HEK293 (cell line): ENCODE measurements at regions not wholly inside any gene's neighbourhood (a gene's known extent, or its start where the extent isn't known, plus 50 kb on each side); places are given as distances from the start of the nearest gene placed in this dataset.

ENCODE experiments used
- ATF2 ChIP-seq: fragments of 450-650 bp; formaldehyde crosslinking; IDR thresholded peaks from 2 replicates; pipeline ENCODE4 v1.5.1; 2016; ENCODE audit warnings: missing biosample characterization, missing genetic modification characterization, low read depth
- GLIS1 ChIP-seq: fragments of 450-650 bp; formaldehyde crosslinking; IDR thresholded peaks from 2 replicates; pipeline ENCODE4 v1.5.1; 2016; ENCODE audit warnings: missing biosample characterization, missing genetic modification characterization
- HOXC10 ChIP-seq: sonication (generic); formaldehyde crosslinking; IDR thresholded peaks from 2 replicates; pipeline ENCODE4 v1.8.1; 2023; ENCODE audit warnings: mild to moderate bottlenecking, missing genetic modification reagents
- KLF10 ChIP-seq: fragments of 450-650 bp; IDR thresholded peaks from 2 replicates; pipeline ENCODE4 v1.5.1; 2018; ENCODE audit warnings: missing biosample characterization, mild to moderate bottlenecking, missing genetic modification characterization
- KLF16 ChIP-seq: fragments of 450-650 bp; formaldehyde crosslinking; IDR thresholded peaks from 2 replicates; pipeline ENCODE4 v1.5.1; 2017; ENCODE audit warnings: missing biosample characterization, missing genetic modification characterization
- KLF9 ChIP-seq: fragments of 450-650 bp; formaldehyde crosslinking; IDR thresholded peaks from 2 replicates; pipeline ENCODE4 v1.5.1; 2016; ENCODE audit warnings: missing biosample characterization, missing genetic modification characterization, low read depth
- MEIS1 ChIP-seq: sonication (generic); formaldehyde crosslinking; IDR thresholded peaks from 2 replicates; pipeline ENCODE4 v1.8.1; 2022; ENCODE audit warnings: missing genetic modification reagents, mild to moderate bottlenecking, borderline replicate concordance
- OVOL3 ChIP-seq: fragments of 450-650 bp; formaldehyde crosslinking; IDR thresholded peaks from 2 replicates; pipeline ENCODE4 v1.5.1; 2016; ENCODE audit warnings: missing biosample characterization, missing genetic modification characterization
- PATZ1 ChIP-seq: fragments of 450-650 bp; formaldehyde crosslinking; IDR thresholded peaks from 2 replicates; pipeline ENCODE4 v1.5.1; 2016; ENCODE audit warnings: missing biosample characterization, missing genetic modification characterization
- PRDM1 ChIP-seq: fragments of 450-650 bp; formaldehyde crosslinking; IDR thresholded peaks from 2 replicates; pipeline ENCODE4; 2016; ENCODE audit warnings: missing biosample characterization, missing genetic modification characterization
- PRDM4 ChIP-seq: fragments of 450-650 bp; formaldehyde crosslinking; IDR thresholded peaks from 2 replicates; pipeline ENCODE4 v1.5.1; 2017; ENCODE audit warnings: missing biosample characterization, missing genetic modification characterization
- SP3 ChIP-seq: fragments of 450-650 bp; formaldehyde crosslinking; IDR thresholded peaks from 2 replicates; pipeline ENCODE4 v1.5.1; 2016; ENCODE audit warnings: missing biosample characterization, missing genetic modification characterization
- ZBTB8A ChIP-seq: fragments of 450-650 bp; formaldehyde crosslinking; IDR thresholded peaks from 2 replicates; pipeline ENCODE4 v1.5.1; 2016; ENCODE audit warnings: missing biosample characterization, missing genetic modification characterization
- ZFHX2 ChIP-seq: fragments of 450-650 bp; formaldehyde crosslinking; conservative IDR thresholded peaks from 2 replicates; pipeline ENCODE4 v1.5.1; 2016; ENCODE audit warnings: missing biosample characterization, missing genetic modification characterization
- ZNF140 ChIP-seq: fragments of 450-650 bp; formaldehyde crosslinking; IDR thresholded peaks from 2 replicates; pipeline ENCODE4 v1.5.1; 2016; ENCODE audit warnings: missing biosample characterization, missing genetic modification characterization
- ZNF155 ChIP-seq: fragments of 450-650 bp; formaldehyde crosslinking; IDR thresholded peaks from 2 replicates; pipeline ENCODE4 v1.5.1; 2016; ENCODE audit warnings: missing biosample characterization, missing genetic modification characterization
- ZNF175 ChIP-seq: fragments of 450-650 bp; formaldehyde crosslinking; IDR thresholded peaks from 2 replicates; pipeline ENCODE4 v1.5.1; 2016; ENCODE audit warnings: missing biosample characterization, missing genetic modification characterization
- ZNF223 ChIP-seq: fragments of 450-650 bp; formaldehyde crosslinking; IDR thresholded peaks from 2 replicates; pipeline ENCODE4 v1.5.1; 2016; ENCODE audit warnings: missing biosample characterization, missing genetic modification characterization
- ZNF23 ChIP-seq: fragments of 450-650 bp; formaldehyde crosslinking; IDR thresholded peaks from 2 replicates; pipeline ENCODE4 v1.5.1; 2016; ENCODE audit warnings: missing biosample characterization, missing genetic modification characterization, borderline replicate concordance
- ZNF274 ChIP-seq, 2 experiments: fragments of 200-500 bp in 1 of 2; fragments of 450-650 bp in 1 of 2; sonication (Bioruptor generic) in 1 of 2; formaldehyde crosslinking in 1 of 2; IDR thresholded peaks; 2 replicates each; pipeline versions ENCODE4 v1.5.1 to v1.6.1; 2014 to 2016; ENCODE audit warnings: borderline replicate concordance in 1 of 2, inconsistent platforms in 1 of 2, low read length in 1 of 2, missing biosample characterization in 1 of 2, missing genetic modification characterization in 1 of 2
- ZNF48 ChIP-seq: fragments of 450-650 bp; formaldehyde crosslinking; IDR thresholded peaks from 2 replicates; pipeline ENCODE4 v1.5.1; 2016; ENCODE audit warnings: missing biosample characterization, missing genetic modification characterization
- ZNF501 ChIP-seq: fragments of 450-650 bp; formaldehyde crosslinking; IDR thresholded peaks from 2 replicates; pipeline ENCODE4 v1.5.1; 2016; ENCODE audit warnings: missing biosample characterization, missing genetic modification characterization
- ZNF521 ChIP-seq: fragments of 450-650 bp; formaldehyde crosslinking; IDR thresholded peaks from 2 replicates; pipeline ENCODE4 v1.5.1; 2017; ENCODE audit warnings: missing biosample characterization, mild to moderate bottlenecking, missing genetic modification characterization
- ZNF580 ChIP-seq: fragments of 450-650 bp; formaldehyde crosslinking; IDR thresholded peaks from 2 replicates; pipeline ENCODE4 v1.5.1; 2016; ENCODE audit warnings: missing biosample characterization, missing genetic modification characterization
- ZNF623 ChIP-seq: fragments of 450-650 bp; formaldehyde crosslinking; IDR thresholded peaks from 2 replicates; pipeline ENCODE4 v1.5.1; 2016; ENCODE audit warnings: missing biosample characterization, missing genetic modification characterization
- ZNF645 ChIP-seq: fragments of 450-650 bp; formaldehyde crosslinking; IDR thresholded peaks from 2 replicates; pipeline ENCODE4; 2016; ENCODE audit warnings: missing biosample characterization, missing genetic modification characterization
- ZNF670 ChIP-seq: fragments of 450-650 bp; formaldehyde crosslinking; IDR thresholded peaks from 2 replicates; pipeline ENCODE4 v1.5.1; 2016; ENCODE audit warnings: missing biosample characterization, missing genetic modification characterization, low read depth
- ZNF785 ChIP-seq: fragments of 450-650 bp; formaldehyde crosslinking; IDR thresholded peaks from 2 replicates; pipeline ENCODE4 v1.5.1; 2016; ENCODE audit warnings: missing biosample characterization, missing genetic modification characterization

GRCh38 chr6:44002593-44003344 is 124.5 kb downstream of the MRPL14 start (continued):
- peak; percentile 94 for TF ChIP-seq PATZ1 (tag by site-specific recombination)
- no peak; the same call in 1 of the 2 replicates for TF ChIP-seq PRDM4 (tag by site-specific recombination)
- no peak for TF ChIP-seq ZNF580 (tag by site-specific recombination)
- TF ChIP-seq ATF2 (tag by site-specific recombination) = no peak
- TF ChIP-seq ZNF155 = no peak
- TF ChIP-seq ZNF785 (tag by site-specific recombination) = no peak
- TF ChIP-seq GLIS1 (tag by site-specific recombination) = peak; percentile 96
- TF ChIP-seq KLF9 (tag by site-specific recombination) = peak; percentile 76
- TF ChIP-seq ZFHX2 (tag by site-specific recombination) = peak; percentile 85
- no peak for TF ChIP-seq ZNF521 (tag by site-specific recombination)
- TF ChIP-seq ZNF623 (tag by site-specific recombination) = no peak
- TF ChIP-seq MEIS1 = no peak
- peak; percentile 59 for TF ChIP-seq SP3 (tag by site-specific recombination)
- TF ChIP-seq KLF16 (tag by site-specific recombination) = peak; percentile 22; the same call in 1 of the 2 replicates
- TF ChIP-seq ZNF501 (tag by site-specific recombination) = no peak
- no peak for TF ChIP-seq ZNF223 (tag by site-specific recombination)
- TF ChIP-seq KLF10 = peak; percentile 54; the same call in 1 of the 2 replicates
- TF ChIP-seq ZBTB8A (tag by site-specific recombination) = 0 out of 2 replicates have a peak, but pooled peaks have one; percentile 28
- TF ChIP-seq ZNF48 (tag by site-specific recombination) = no peak
- no peak for TF ChIP-seq ZNF274 (IDR thresholded peaks at IDR 0.05; ENCODE audit: low read length)
- no peak for TF ChIP-seq ZNF274 (tag by site-specific recombination; IDR thresholded peaks at IDR 0.05; ENCODE audit: borderline replicate concordance)
- TF ChIP-seq ZNF670 (tag by site-specific recombination) = no peak
- no peak for TF ChIP-seq ZNF645 (tag by site-specific recombination)
- no peak for TF ChIP-seq PRDM1 (tag by site-specific recombination)
- TF ChIP-seq ZNF175 (tag by site-specific recombination) = no peak
- no peak for TF ChIP-seq ZNF23 (tag by site-specific recombination)
- TF ChIP-seq ZNF140 (tag by site-specific recombination) = no peak
- TF ChIP-seq OVOL3 = no peak
- TF ChIP-seq HOXC10 (CRISPR knock-in tag) = no peak
